ENCODE measurements at regions not wholly inside any gene's neighbourhood (a gene's known extent, or its start where the extent isn't known, plus 50 kb on each side); places are given as distances from the start of the nearest gene placed in this dataset.
"Not testable (repeated sequence)": the region's sequence is repeated elsewhere in the genome, so short reads cannot be mapped to it uniquely, and the experiment has no call there.

GRCh38 chr2:226474131-226474530, 325.5 kb downstream of the IRS1 start:
- DNase-seq (ENCODE audit: low spot score): no peak

DNA sequence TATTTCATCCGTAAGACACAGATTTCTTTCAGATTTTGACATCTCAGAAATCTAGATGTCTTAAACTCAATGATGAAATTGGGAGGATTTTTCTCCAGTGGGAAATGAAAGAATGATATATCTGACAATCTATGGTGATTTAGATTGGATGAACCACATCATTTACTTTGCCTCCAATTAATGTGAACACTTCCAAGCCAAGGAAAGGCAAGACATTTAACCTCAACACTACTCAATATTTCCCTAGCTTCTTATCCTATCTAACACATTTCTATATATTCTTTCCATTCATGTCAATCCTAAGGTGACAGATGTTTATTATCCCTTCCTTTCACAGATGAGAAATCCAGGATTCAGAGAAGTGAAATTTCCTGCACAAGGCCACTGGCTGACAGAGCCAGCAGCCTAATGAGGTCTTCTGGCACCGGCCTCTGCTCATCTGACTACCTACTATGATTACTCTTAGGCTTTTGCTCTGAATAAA, 327.6 kb downstream of the IRS1 start:
- no peak for DNase-seq (ENCODE audit: low spot score)

DNA sequence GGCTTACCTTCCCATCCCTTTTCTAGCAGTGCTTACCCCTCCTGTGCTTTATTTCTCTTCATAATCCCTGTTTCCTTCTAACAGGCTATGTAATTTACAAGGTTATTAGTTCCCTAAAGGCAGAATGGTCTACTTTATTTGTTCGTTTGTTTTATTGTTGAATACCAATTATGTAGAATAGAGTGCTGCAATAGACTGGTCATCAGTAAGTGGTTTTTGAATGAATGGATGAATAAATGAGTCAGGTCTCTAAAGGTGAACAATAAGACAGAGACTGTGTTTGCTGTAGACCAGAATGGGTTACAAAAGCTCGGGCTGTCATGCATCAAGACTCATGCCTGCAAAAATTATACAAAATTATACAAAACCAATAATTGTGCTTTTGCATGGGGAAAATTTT, 332.0 kb downstream of the IRS1 start:
- no peak for DNase-seq (ENCODE audit: low spot score)

- no peak for DNase-seq (ENCODE audit: low spot score)
These were observed 332.4 kb downstream of the IRS1 start for GRCh38 chr2:226467221-226467620.

GRCh38 chr2:226466589-226466988, 333.0 kb downstream of the IRS1 start:
- DNase-seq (ENCODE audit: low spot score): no peak

DNA sequence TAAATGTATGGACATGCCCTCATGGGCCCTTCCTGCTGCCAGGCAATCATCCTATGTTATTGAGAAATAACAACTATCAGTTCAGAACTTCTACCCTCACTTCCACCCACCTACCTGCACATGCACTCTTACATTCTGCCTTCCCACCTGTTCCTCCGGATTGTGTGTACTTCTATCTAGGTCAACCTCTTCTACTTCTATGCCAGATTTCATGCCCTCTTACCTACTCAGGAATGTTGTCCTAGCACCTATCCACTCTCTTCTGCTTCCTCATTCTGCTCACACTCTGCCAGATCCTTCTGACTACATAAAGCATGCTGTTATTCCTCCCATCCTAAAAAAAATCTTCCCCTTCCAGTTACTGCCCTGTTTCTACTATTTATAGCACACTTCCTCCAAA, 333.5 kb downstream of the IRS1 start:
- DNase-seq (ENCODE audit: low spot score): no peak

DNA sequence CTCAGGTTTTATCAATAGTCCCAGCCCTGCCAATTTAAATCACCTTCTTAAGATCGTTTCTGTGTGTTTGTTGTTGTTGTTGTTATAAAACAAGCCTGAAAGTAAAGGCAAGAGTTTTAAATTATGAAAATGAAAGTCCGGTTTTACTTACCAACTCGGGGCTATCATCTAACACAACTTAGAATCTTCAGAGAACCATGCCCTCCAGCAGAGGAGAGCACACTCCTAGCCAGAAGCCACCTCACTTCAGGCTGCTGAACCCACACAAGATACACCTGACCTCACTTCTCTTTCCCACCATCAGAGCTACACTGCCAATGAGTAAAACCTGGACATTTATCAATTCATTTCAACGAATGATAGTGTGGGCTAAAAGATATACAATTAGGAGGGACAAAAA, 335.2 kb downstream of the IRS1 start:
- no peak for DNase-seq (ENCODE audit: low spot score)

DNA sequence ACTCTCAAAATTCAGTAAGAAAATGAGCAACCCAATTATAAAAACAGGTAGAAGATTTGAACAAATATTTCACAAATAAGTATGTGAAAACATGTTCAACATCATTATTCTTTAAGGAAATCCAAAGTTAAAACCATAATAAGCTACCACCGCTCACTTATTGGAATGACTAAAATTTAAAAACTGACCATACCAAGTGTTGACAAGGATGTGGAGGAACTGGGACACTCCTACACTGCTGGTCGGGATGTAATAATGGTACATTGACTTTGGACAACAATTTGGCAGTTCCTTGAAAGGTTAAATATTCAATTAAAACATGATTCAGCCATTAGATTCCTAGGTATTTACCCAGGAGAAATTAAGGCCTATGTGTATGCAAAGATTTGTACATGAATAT, 336.5 kb downstream of the IRS1 start:
- no peak for DNase-seq (ENCODE audit: low spot score)

DNA sequence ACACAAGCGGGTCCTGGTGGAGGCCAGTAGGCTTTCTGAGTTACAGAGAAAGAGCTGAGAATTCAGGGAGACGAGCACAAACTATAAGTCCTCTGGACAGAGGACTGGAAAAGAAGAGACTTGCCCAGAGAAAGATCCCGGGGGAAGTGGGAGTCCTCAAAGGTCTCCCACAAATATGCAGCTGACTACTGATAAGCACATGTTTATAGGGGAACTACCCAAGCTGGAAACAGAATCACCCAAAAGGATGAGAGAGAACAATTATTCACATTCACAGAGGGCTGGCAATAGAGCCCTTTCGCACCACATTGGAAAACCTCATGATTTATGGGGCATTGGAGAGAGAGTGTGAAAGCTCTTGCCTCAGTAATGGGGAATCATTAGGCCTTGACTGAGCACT, 337.6 kb downstream of the IRS1 start:
- no peak for DNase-seq (ENCODE audit: low spot score)

DNA sequence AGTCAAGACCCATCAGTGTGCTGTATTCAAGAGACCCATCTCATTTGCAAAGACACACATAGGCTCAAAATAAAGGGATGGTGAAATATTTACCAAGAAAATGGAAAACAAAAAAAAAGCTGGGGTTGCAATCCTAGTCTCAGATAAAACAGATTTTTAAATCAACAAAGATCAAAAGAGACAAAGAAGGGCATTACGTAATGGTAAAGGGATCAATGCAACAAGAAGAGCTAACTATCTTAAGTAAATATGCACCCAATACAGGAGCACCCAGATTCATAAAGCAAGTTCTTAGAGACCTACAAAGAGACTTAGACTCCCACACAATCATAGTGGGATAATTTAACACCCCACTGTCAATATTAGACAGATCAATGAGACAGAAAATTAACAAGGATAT, 343.5 kb downstream of the IRS1 start:
- not testable (repeated sequence) for DNase-seq (ENCODE audit: low spot score)

- DNase-seq (ENCODE audit: low spot score): no peak
These were observed 346.9 kb downstream of the IRS1 start for GRCh38 chr2:226452768-226453167.

GRCh38 chr2:226451486-226451885, 348.1 kb downstream of the IRS1 start:
- DNase-seq (ENCODE audit: low spot score): no peak

DNA sequence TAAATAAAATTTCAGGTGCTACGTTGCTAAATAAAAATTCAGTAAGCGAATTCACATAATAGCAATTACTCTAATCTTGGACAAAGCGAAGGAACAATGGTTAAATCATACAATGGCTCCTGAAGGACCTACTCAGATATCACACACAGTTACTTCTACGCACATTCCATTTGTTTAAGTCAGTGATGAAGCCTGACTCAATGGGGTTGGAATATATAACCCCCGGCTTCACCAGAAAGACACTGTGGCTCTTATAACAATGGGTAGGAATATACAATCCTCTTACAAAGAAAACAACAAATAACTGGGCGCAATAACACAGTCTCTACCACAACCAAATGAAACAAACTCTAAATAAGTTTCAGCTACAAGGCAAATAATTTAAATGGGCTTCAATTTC, 349.5 kb downstream of the IRS1 start:
- DNase-seq (ENCODE audit: low spot score): no peak

GRCh38 chr2:226447338-226448300, 352.0 kb downstream of the IRS1 start:
- peak; percentile 35 for DNase-seq (ENCODE audit: low spot score)

DNA sequence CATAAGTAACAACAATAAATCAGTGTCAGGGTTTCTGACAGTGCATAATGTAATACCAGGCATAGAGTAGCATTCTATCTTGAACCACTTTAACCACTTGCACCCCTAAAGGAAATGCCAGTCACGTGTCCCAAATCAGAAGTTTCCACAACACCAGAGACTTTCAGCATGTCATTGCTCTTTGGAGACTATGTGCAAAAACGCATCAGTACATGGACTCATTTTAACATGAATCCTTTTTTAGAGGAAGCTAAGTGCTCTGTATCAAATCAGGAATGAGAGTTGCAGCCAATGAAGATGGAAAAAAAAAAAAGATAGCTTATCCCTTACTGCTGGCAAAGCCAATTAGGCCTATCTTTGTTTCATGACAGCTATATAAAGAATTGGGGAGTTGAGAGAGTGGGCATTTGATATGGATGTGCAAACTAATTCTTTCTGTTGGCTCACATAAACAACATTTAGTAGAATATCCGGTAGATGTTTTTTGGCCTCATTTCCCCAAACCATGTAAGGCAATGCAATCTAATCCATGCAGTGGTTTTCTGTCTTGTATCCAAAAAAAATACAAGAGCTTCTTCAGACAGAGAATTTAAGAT, 353.1 kb downstream of the IRS1 start:
- peak; percentile 38 for DNase-seq (ENCODE audit: low spot score)

DNA sequence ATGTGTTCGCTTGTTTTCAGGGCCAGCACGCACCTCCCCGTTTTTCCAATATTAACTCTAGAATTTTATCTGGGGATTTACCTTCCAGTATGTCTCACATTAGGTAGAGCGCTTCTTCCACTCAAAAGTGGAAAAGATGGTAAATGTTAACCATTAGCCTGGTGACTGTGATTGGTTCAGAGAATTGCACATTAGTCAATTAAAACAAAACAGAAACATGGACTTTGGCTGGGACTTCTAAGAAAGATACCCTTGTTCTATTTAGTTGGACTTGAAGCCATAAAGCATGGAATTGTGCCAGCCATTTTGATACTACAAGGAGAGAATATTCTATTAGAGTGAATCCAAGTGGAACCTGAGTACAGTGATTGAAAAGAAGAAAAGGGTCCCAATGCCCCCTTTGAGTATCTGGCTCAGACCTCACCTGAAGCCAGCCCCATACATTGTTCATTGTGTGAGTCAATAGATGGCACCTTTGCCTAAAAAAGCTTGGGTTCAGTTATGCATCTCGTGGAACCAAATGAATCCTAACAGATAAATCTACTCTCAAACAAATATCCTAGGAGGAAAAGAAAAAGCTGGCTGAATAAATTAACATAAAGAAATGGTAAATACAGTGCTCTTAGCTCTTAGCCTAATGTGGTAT, 354.3 kb downstream of the IRS1 start:
- DNase-seq (ENCODE audit: low spot score): no peak

GRCh38 chr2:226443112-226443511, 356.5 kb downstream of the IRS1 start:
- DNase-seq (ENCODE audit: low spot score): no peak

GRCh38 chr2:226440127-226440918, 359.3 kb downstream of the IRS1 start:
- peak; percentile 36 for DNase-seq (ENCODE audit: low spot score)

- DNase-seq (ENCODE audit: low spot score): no peak
These were observed 360.3 kb downstream of the IRS1 start for GRCh38 chr2:226439337-226439736.

GRCh38 chr2:226435146-226435545, 364.5 kb downstream of the IRS1 start:
- DNase-seq (ENCODE audit: low spot score): peak; percentile 4

- DNase-seq (ENCODE audit: low spot score): no peak
These were observed 364.9 kb downstream of the IRS1 start for GRCh38 chr2:226434702-226435101.

Measured in AG08395 (cell line).